HEK293T (cell line): ENCODE measurements at regions not wholly inside any gene's neighbourhood (a gene's known extent, or its start where the extent isn't known, plus 50 kb on each side); places are given as distances from the start of the nearest gene placed in this dataset.

Source experiments
- ARNT ChIP-seq: fragments of 450-650 bp; IDR thresholded peaks from 2 replicates; pipeline ENCODE4 v1.6.1; 2017; ENCODE audit warnings: mild to moderate bottlenecking
- BHLHE40 ChIP-seq: fragments of 450-650 bp; IDR thresholded peaks from 2 replicates; pipeline ENCODE4 v1.6.1; 2016; ENCODE audit warnings: mild to moderate bottlenecking, moderate library complexity, borderline replicate concordance
- ELF4 ChIP-seq: fragments of 450-650 bp; IDR thresholded peaks from 2 replicates; pipeline ENCODE4 v1.6.1; 2017; ENCODE audit warnings: antibody characterized with exemption
- FOXA1 ChIP-seq: fragments of 450-650 bp; IDR thresholded peaks from 2 replicates; pipeline ENCODE4 v1.6.1; 2016; ENCODE audit warnings: mild to moderate bottlenecking
- FOXK2 ChIP-seq: fragments of 450-650 bp; IDR thresholded peaks from 2 replicates; pipeline ENCODE4 v1.6.1; 2016; ENCODE audit warnings: mild to moderate bottlenecking
- FOXM1 ChIP-seq: fragments of 450-650 bp; IDR thresholded peaks from 2 replicates; pipeline ENCODE4 v1.6.1; 2017; ENCODE audit warnings: mild to moderate bottlenecking, borderline replicate concordance
- HDGF ChIP-seq: fragments of 450-650 bp; IDR thresholded peaks from 2 replicates; pipeline ENCODE4 v1.6.1; 2017; ENCODE audit warnings: antibody characterized with exemption, borderline replicate concordance
- NFRKB ChIP-seq: fragments of 450-650 bp; IDR thresholded peaks from 2 replicates; pipeline ENCODE4 v1.6.1; 2016; ENCODE audit warnings: mild to moderate bottlenecking, moderate library complexity
- SP1 ChIP-seq: fragments of 450-650 bp; IDR thresholded peaks from 2 replicates; pipeline ENCODE4 v1.6.1; 2017
- SUZ12 ChIP-seq: fragments of 450-650 bp; IDR thresholded peaks from 2 replicates; pipeline ENCODE4 v1.6.1; 2016; ENCODE audit warnings: mild to moderate bottlenecking
- ZNF384 ChIP-seq: fragments of 450-650 bp; IDR thresholded peaks from 2 replicates; pipeline ENCODE4 v1.6.1; 2016

- TF ChIP-seq BHLHE40: no peak
- no peak for TF ChIP-seq SP1
- TF ChIP-seq ARNT: no peak
- TF ChIP-seq ELF4: no peak
- no peak for TF ChIP-seq ZNF384
- TF ChIP-seq FOXA1: no peak
- TF ChIP-seq SUZ12: no peak
- no peak for TF ChIP-seq FOXK2
- TF ChIP-seq FOXM1: no peak
- TF ChIP-seq HDGF: no peak
- no peak for TF ChIP-seq NFRKB
These were observed 127.3 kb upstream of the PLD5 start for GRCh38 chr1:242651817-242652216.
